Lower leg skin (tissue), 4 donors: ENCODE measurements at regions not wholly inside any gene's neighbourhood (a gene's known extent, or its start where the extent isn't known, plus 50 kb on each side); places are given as distances from the start of the nearest gene placed in this dataset.

ENCODE experiments used
- DNase-seq, 2 donors: peaks; one replicate each; pipeline ENCODE4 v3.0.0-alpha.2; 2019; ENCODE audit warnings: low spot score in 2 of 2
- H3K4me3 ChIP-seq: fragments of 200-600 bp; sonication (generic); 2 replicates; pipeline ENCODE4 v1.5.1; 2017; ENCODE audit warnings: mild to moderate bottlenecking, low read depth; ENCODE audit not compliant: poor library complexity, severe bottlenecking
- CTCF ChIP-seq, 3 donors: fragments of 450-650 bp; IDR thresholded peaks; one replicate each; pipeline ENCODE4 v1.5.1; 2016; ENCODE audit warnings: antibody characterized with exemption in 3 of 3, mild to moderate bottlenecking in 3 of 3, moderate library complexity in 2 of 3
- POLR2A ChIP-seq, 2 donors: fragments of 450-650 bp; IDR thresholded peaks; one replicate each; pipeline ENCODE4 v1.6.1; 2016 to 2017; ENCODE audit warnings: antibody characterized with exemption in 2 of 2, mild to moderate bottlenecking in 1 of 2, moderate library complexity in 1 of 2
- WGBS, 2 donors: methylation state at CpG; one replicate each; pipeline ENCODE4 v1.1.5; 2018; 5-methylcytosine and 5-hydroxymethylcytosine counted together
- intact Hi-C: fragments of 100-400 bp; cut with DNase I; formaldehyde crosslinking; loops from one replicate; pipeline ENCODE4 v1.15.0; 2023; ENCODE audit warnings: low total_unique reads

- WGBS, 2 donors, result 71 to 76% methylated on average over 4 of the region's 4 CpGs
- intact Hi-C loops, result no loop called here
- no peak for TF ChIP-seq POLR2A (IDR thresholded peaks at IDR 0.05)
- TF ChIP-seq CTCF (IDR thresholded peaks at IDR 0.05), result no peak
- no peak for DNase-seq
- H3K4me3 ChIP-seq, result no peak overlapping the region
Observed at GRCh38 chr1:199172171-199173124, 533.6 kb downstream of the PTPRC start.

GRCh38 chr1:199173356-199173755, 534.5 kb downstream of the PTPRC start:
- intact Hi-C loops, result no loop called here
- no peak overlapping the region for H3K4me3 ChIP-seq
- no peak for DNase-seq
- no peak for TF ChIP-seq CTCF (IDR thresholded peaks at IDR 0.05)
- TF ChIP-seq POLR2A (IDR thresholded peaks at IDR 0.05), result no peak

GRCh38 chr1:199174336-199174735, 535.5 kb downstream of the PTPRC start:
- intact Hi-C loops, result no loop called here
- no peak for DNase-seq
- H3K4me3 ChIP-seq, result no peak overlapping the region
- TF ChIP-seq CTCF (IDR thresholded peaks at IDR 0.05) (no peak), POLR2A (IDR thresholded peaks at IDR 0.05) (no peak)

- no peak overlapping the region for H3K4me3 ChIP-seq
- TF ChIP-seq POLR2A (IDR thresholded peaks at IDR 0.05) (no peak), CTCF (IDR thresholded peaks at IDR 0.05) (no peak)
- DNase-seq, result no peak
- WGBS, 2 donors, result 56 to 57% methylated on average over 5 of the region's 5 CpGs
- intact Hi-C loops, result no loop called here
Observed at GRCh38 chr1:199176713-199177112, 537.9 kb downstream of the PTPRC start.

- 61% methylated on average over 4 of the region's 4 CpGs for WGBS, 2 donors
- intact Hi-C loops, result no loop called here
- no peak for DNase-seq
- no peak overlapping the region for H3K4me3 ChIP-seq
- no peak for TF ChIP-seq CTCF (IDR thresholded peaks at IDR 0.05)
- no peak for TF ChIP-seq POLR2A (IDR thresholded peaks at IDR 0.05)
Observed at GRCh38 chr1:199177241-199177640, 538.4 kb downstream of the PTPRC start.

- H3K4me3 ChIP-seq, result no peak overlapping the region
- intact Hi-C loops, result no loop called here
- DNase-seq, result no peak
- 91 to 92% methylated on average over 2 of the region's 2 CpGs for WGBS, 2 donors
- TF ChIP-seq POLR2A (IDR thresholded peaks at IDR 0.05), result no peak
- TF ChIP-seq CTCF (IDR thresholded peaks at IDR 0.05), result no peak
Observed at GRCh38 chr1:199178646-199179045, 539.8 kb downstream of the PTPRC start.
